ENCODE measurements at regions not wholly inside any gene's neighbourhood (a gene's known extent, or its start where the extent isn't known, plus 50 kb on each side); places are given as distances from the start of the nearest gene placed in this dataset.

GRCh38 chr16:66035096-66035495 is 331.4 kb upstream of the CDH5 start (continued):
- no peak for TF ChIP-seq CTCF (conservative IDR thresholded peaks at IDR 0.05; ENCODE audit: low read depth, low read length)

- H4K20me1 ChIP-seq (ENCODE audit: insufficient read depth, low read length), result peaks cover 5% of the 10 kb centered on the region; the same call in 1 of the 2 replicates
- H4K91ac ChIP-seq (ENCODE audit: insufficient read depth, low read depth, low read length), result no peak overlapping the region
- 62% methylated on average over 4 of the region's 7 CpGs; no CpG with 5 or more reads in 1 of the 2 experiments for WGBS, 2 experiments (ENCODE audit: extremely low coverage in 2 of 2, insufficient read length in 1 of 2)
- in situ Hi-C loops (cut with MboI; ENCODE audit: low sequenced_read_pairs), result no loop called here
- peaks cover 9% of the 10 kb centered on the region for H3K4me1 ChIP-seq (ENCODE audit: control insufficient read depth, insufficient read depth, low read length)
- H3K14ac ChIP-seq (replicated peaks; ENCODE audit: low read depth, low read length), result no peak overlapping the region
- H3K36me3 ChIP-seq (ENCODE audit: control insufficient read depth, insufficient read depth, low read length), result no peaks in the 10 kb centered on the region
- no peaks in the 10 kb centered on the region for H3K79me1 ChIP-seq (ENCODE audit: low read depth in 1 of 2, low read length in 2 of 2)
- H3K4me3 ChIP-seq (ENCODE audit: insufficient read depth, low read depth, low read length), result no peak overlapping the region
- H4K5ac ChIP-seq (ENCODE audit: low read depth, low read length), result no peak overlapping the region
- H2AK5ac ChIP-seq (ENCODE audit: low read depth, low read length), result no peak overlapping the region
- H3K9ac ChIP-seq (ENCODE audit: low read depth, low read length), result no peak overlapping the region
- no peak overlapping the region for H4K8ac ChIP-seq (ENCODE audit: low read depth in 2 of 2, low read length in 2 of 2)
- H3K18ac ChIP-seq (ENCODE audit: low read depth, low read length), result no peak overlapping the region
- H3K4ac ChIP-seq (ENCODE audit: low read depth, low read length), result 0 out of 2 replicates have a peak overlapping the region, but pooled peaks have one; percentile 9
- H2BK20ac ChIP-seq (ENCODE audit: low read depth, low read length), result no peak overlapping the region
- no peak overlapping the region for H2BK5ac ChIP-seq (ENCODE audit: low read depth, low read length, poor library complexity, severe bottlenecking)
- no peak overlapping the region for H3K23ac ChIP-seq (ENCODE audit: low read depth, low read length)
- no peak overlapping the region for H3K4me2 ChIP-seq (ENCODE audit: low read depth, low read length)
- H3K56ac ChIP-seq (ENCODE audit: extremely low read depth, insufficient read depth, low read length), result no peak overlapping the region
- H2AFZ ChIP-seq (replicated peaks; ENCODE audit: low read length, poor library complexity), result no peak overlapping the region
- ATAC-seq (ENCODE audit: low read depth) (no peak), DNase-seq (no peak)
- ChIA-PET CTCF (no interaction called here), POLR2A (ENCODE audit: unreplicated experiment) (no interaction called here)
- H2BK120ac ChIP-seq (ENCODE audit: low read depth, low read length), result no peak overlapping the region
- no TSS peak for BruUV-seq (replicated peaks)
- no peak overlapping the region for H2BK15ac ChIP-seq (ENCODE audit: low read depth, low read length)
- intact Hi-C loops (cut with micrococcal nuclease), result no loop called here
- H3K27me3 ChIP-seq (ENCODE audit: control insufficient read depth, insufficient read depth, low read length), result no peaks in the 10 kb centered on the region
- peaks cover 10% of the 10 kb centered on the region for H3K9me1 ChIP-seq (ENCODE audit: insufficient read depth, low read length)
- H3K27ac ChIP-seq (ENCODE audit: insufficient read depth, low read length), result no peak overlapping the region
- H3K9me3 ChIP-seq (ENCODE audit: control insufficient read depth, insufficient read depth, low read length), result no peaks in the 10 kb centered on the region
- no peak overlapping the region for H2AK9ac ChIP-seq (replicated peaks; ENCODE audit: low read depth, low read length, poor library complexity)
- dilution Hi-C loops (cut with HindIII; ENCODE audit: low sequenced_read_pairs, unreplicated experiment), result no loop called here
- TF ChIP-seq CEBPB (IDR thresholded peaks at IDR 0.05; ENCODE audit: low read depth, low read length) (no peak), CTCF (conservative IDR thresholded peaks at IDR 0.05; ENCODE audit: low read depth, low read length) (no peak), NFE2L2 (IDR thresholded peaks at IDR 0.05; ENCODE audit: low read depth, low read length) (no peak), SMC3 (IDR thresholded peaks at IDR 0.05; ENCODE audit: low read depth, low read length) (no peak), RAD21 (IDR thresholded peaks at IDR 0.05; ENCODE audit: low read length) (no peak), MAFK (IDR thresholded peaks at IDR 0.05; ENCODE audit: low read depth, low read length) (no peak), USF2 (IDR thresholded peaks at IDR 0.05; ENCODE audit: low read depth, low read length) (no peak), RCOR1 (IDR thresholded peaks at IDR 0.05; ENCODE audit: insufficient replicate concordance, low read length) (no peak), BHLHE40 (IDR thresholded peaks at IDR 0.05; ENCODE audit: low read depth, low read length) (no peak), FOS (IDR thresholded peaks at IDR 0.05; ENCODE audit: low read depth, low read length) (no peak)
- TF ChIP-seq, protein P1, sequence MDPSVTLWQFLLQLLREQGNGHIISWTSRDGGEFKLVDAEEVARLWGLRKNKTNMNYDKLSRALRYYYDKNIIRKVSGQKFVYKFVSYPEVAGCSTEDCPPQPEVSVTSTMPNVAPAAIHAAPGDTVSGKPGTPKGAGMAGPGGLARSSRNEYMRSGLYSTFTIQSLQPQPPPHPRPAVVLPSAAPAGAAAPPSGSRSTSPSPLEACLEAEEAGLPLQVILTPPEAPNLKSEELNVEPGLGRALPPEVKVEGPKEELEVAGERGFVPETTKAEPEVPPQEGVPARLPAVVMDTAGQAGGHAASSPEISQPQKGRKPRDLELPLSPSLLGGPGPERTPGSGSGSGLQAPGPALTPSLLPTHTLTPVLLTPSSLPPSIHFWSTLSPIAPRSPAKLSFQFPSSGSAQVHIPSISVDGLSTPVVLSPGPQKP (IDR thresholded peaks at IDR 0.05; ENCODE audit: borderline replicate concordance, low read depth, low read length), result no peak
Observed at GRCh38 chr16:66032841-66033240, 333.6 kb upstream of the CDH5 start.
